Ishikawa (cell line): ENCODE measurements at regions not wholly inside any gene's neighbourhood (a gene's known extent, or its start where the extent isn't known, plus 50 kb on each side); places are given as distances from the start of the nearest gene placed in this dataset.

Source experiments
- CEBPB ChIP-seq: IDR thresholded peaks from 2 replicates; pipeline ENCODE4 v1.6.1; 2012
- CREB1 ChIP-seq: IDR thresholded peaks from 2 replicates; pipeline ENCODE4 v1.6.1; 2012; ENCODE audit warnings: low read depth
- EGR1 ChIP-seq: IDR thresholded peaks from 2 replicates; pipeline ENCODE4 v1.6.1; 2012
- EP300 ChIP-seq: IDR thresholded peaks from 2 replicates; pipeline ENCODE4 v1.6.1; 2012; ENCODE audit warnings: borderline replicate concordance
- FOXM1 ChIP-seq: IDR thresholded peaks from 2 replicates; pipeline ENCODE4 v1.6.1; 2012; ENCODE audit warnings: low read depth, borderline replicate concordance
- NFIC ChIP-seq: IDR thresholded peaks from 2 replicates; pipeline ENCODE4 v1.6.1; 2012
- RAD21 ChIP-seq: IDR thresholded peaks from 2 replicates; pipeline ENCODE4 v1.6.1; 2012; ENCODE audit warnings: low read depth
- TAF1 ChIP-seq: IDR thresholded peaks from 2 replicates; pipeline ENCODE4 v1.6.1; 2012; ENCODE audit warnings: low read depth, mild to moderate bottlenecking
- TCF12 ChIP-seq: IDR thresholded peaks from 2 replicates; pipeline ENCODE4 v1.6.1; 2012; ENCODE audit warnings: low read depth
- TEAD4 ChIP-seq: IDR thresholded peaks from 2 replicates; pipeline ENCODE4 v1.6.1; 2012
- USF1 ChIP-seq: IDR thresholded peaks from 2 replicates; pipeline ENCODE4 v1.6.1; 2012
- YY1 ChIP-seq: IDR thresholded peaks from 2 replicates; pipeline ENCODE4 v1.6.1; 2012; ENCODE audit warnings: low read depth
- ZBTB7A ChIP-seq: IDR thresholded peaks from 2 replicates; pipeline ENCODE4 v1.6.1; 2012; ENCODE audit warnings: low read depth
- TF ChIP-seq, protein P1 (sequence below): IDR thresholded peaks from 2 replicates; pipeline ENCODE4 v1.6.1; 2012; ENCODE audit warnings: low read depth, mild to moderate bottlenecking
- TF ChIP-seq, protein P2 (sequence below): IDR thresholded peaks from 2 replicates; pipeline ENCODE4 v1.6.1; 2012

- no peak for TF ChIP-seq NFIC
- TF ChIP-seq, protein P1, sequence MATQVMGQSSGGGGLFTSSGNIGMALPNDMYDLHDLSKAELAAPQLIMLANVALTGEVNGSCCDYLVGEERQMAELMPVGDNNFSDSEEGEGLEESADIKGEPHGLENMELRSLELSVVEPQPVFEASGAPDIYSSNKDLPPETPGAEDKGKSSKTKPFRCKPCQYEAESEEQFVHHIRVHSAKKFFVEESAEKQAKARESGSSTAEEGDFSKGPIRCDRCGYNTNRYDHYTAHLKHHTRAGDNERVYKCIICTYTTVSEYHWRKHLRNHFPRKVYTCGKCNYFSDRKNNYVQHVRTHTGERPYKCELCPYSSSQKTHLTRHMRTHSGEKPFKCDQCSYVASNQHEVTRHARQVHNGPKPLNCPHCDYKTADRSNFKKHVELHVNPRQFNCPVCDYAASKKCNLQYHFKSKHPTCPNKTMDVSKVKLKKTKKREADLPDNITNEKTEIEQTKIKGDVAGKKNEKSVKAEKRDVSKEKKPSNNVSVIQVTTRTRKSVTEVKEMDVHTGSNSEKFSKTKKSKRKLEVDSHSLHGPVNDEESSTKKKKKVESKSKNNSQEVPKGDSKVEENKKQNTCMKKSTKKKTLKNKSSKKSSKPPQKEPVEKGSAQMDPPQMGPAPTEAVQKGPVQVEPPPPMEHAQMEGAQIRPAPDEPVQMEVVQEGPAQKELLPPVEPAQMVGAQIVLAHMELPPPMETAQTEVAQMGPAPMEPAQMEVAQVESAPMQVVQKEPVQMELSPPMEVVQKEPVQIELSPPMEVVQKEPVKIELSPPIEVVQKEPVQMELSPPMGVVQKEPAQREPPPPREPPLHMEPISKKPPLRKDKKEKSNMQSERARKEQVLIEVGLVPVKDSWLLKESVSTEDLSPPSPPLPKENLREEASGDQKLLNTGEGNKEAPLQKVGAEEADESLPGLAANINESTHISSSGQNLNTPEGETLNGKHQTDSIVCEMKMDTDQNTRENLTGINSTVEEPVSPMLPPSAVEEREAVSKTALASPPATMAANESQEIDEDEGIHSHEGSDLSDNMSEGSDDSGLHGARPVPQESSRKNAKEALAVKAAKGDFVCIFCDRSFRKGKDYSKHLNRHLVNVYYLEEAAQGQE, result no peak
- TF ChIP-seq, protein P2, sequence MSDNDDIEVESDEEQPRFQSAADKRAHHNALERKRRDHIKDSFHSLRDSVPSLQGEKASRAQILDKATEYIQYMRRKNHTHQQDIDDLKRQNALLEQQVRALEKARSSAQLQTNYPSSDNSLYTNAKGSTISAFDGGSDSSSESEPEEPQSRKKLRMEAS, result no peak
- no peak for TF ChIP-seq CREB1
- no peak for TF ChIP-seq YY1
- no peak for TF ChIP-seq RAD21
- no peak for TF ChIP-seq TEAD4
- no peak for TF ChIP-seq USF1
- no peak for TF ChIP-seq ZBTB7A
- no peak for TF ChIP-seq TCF12
- TF ChIP-seq EGR1, result no peak
These were observed 369.6 kb upstream of the RGMA start for GRCh38 chr15:93458597-93458996.

GRCh38 chr15:93454788-93455187 is 365.8 kb upstream of the RGMA start:
- TF ChIP-seq TAF1 (no peak), CREB1 (no peak), USF1 (no peak), TCF12 (no peak), RAD21 (no peak), EGR1 (no peak), ZBTB7A (no peak), YY1 (no peak), TEAD4 (no peak)
- TF ChIP-seq, protein P2, result no peak

DNA sequence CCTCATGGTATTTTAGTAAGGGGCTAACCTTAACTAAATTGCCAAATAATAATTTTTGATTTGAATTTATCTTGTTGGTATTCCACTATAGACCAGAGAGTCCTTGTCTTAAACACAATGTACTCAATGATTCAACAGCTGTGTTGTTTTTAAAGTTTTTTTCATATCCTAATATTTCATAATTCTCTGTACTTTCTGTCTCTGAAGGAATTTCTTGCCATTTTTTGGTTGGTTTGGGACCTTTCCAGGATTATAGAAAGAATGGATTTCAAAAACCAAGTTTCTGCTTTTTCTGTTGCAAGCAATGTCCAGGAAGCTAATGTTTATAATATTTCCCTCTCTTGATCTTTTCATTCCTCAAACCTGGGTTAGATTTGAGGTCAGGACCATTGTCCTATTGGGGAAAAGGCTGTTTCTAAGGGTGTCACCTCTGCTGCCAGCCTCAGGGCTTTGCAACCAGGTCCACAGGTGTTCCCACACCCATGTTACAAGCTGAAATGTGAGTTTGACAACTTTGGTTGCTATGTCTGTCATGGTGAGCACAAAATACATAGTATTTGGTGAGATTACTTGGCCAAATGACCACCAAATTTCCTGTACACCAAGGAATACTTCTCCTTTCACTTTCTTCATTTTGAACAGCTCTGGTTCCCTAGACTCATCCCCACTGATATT is 363.7 kb upstream of the RGMA start:
- TF ChIP-seq USF1 (no peak), TCF12 (no peak), CREB1 (no peak)

DNA sequence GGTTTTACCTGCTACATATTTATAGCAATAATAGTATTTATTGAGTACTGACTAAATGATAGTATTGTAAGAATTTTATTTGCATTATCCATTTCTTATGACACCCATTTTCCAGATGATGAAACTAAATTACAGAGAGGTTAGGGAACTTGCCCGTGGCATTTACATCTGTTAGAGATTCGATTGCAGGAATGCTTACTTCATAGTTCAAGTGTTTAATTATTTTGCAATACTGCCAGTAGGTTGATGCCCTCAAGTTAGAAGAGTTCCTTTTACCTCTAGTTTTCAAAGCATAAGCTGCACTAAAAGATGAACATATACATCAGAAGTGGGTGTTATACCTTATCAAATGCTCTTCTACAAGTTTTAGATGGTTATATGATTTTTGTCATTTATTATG is 362.8 kb upstream of the RGMA start:
- TF ChIP-seq TCF12 (no peak), TAF1 (no peak), YY1 (no peak), EGR1 (no peak), FOXM1 (no peak), RAD21 (no peak), CEBPB (no peak)
- TF ChIP-seq, protein P1, result no peak

GRCh38 chr15:93451265-93451664 is 362.3 kb upstream of the RGMA start:
- TF ChIP-seq USF1 (no peak), EGR1 (no peak), TCF12 (no peak), YY1 (no peak), CREB1 (no peak), RAD21 (no peak), NFIC (no peak), EP300 (no peak), FOXM1 (no peak), ZBTB7A (no peak), TEAD4 (no peak)
- TF ChIP-seq, protein P1, result no peak
